LNCAP (cell line): ENCODE measurements at regions not wholly inside any gene's neighbourhood (a gene's known extent, or its start where the extent isn't known, plus 50 kb on each side); places are given as distances from the start of the nearest gene placed in this dataset.

Source experiments
- TF ChIP-seq, protein P1 (sequence below): fragments of 450-650 bp; IDR thresholded peaks from 2 replicates; pipeline ENCODE4 v1.5.1; 2017; ENCODE audit warnings: mild to moderate bottlenecking

- TF ChIP-seq, protein P1, sequence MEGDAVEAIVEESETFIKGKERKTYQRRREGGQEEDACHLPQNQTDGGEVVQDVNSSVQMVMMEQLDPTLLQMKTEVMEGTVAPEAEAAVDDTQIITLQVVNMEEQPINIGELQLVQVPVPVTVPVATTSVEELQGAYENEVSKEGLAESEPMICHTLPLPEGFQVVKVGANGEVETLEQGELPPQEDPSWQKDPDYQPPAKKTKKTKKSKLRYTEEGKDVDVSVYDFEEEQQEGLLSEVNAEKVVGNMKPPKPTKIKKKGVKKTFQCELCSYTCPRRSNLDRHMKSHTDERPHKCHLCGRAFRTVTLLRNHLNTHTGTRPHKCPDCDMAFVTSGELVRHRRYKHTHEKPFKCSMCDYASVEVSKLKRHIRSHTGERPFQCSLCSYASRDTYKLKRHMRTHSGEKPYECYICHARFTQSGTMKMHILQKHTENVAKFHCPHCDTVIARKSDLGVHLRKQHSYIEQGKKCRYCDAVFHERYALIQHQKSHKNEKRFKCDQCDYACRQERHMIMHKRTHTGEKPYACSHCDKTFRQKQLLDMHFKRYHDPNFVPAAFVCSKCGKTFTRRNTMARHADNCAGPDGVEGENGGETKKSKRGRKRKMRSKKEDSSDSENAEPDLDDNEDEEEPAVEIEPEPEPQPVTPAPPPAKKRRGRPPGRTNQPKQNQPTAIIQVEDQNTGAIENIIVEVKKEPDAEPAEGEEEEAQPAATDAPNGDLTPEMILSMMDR, result no peak
These were observed 75.6 kb upstream of the OSBPL11 start for GRCh38 chr3:125670945-125671344.

GRCh38 chr3:125671461-125672243, 76.4 kb upstream of the OSBPL11 start:
- TF ChIP-seq, protein P1, result no peak

DNA sequence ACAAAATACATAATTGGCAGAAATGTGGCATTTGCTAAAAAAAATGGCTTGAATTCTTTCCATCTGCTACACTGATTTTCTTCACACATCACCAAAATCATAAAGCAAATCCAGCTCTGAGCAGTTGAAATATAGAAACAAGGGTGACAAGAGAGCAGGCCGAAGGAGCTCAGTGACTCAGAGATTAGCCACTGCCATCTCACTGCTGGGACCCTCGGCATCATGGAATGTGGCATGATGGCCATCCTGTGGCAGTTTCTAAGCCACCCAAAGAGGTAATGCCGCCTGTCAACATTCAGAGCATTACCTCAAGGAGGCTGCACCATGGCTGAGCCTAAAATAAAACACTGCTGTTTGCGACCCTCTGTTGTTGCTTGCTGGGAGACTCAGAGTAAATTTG, 80.5 kb upstream of the OSBPL11 start:
- TF ChIP-seq, protein P1, result no peak

GRCh38 chr3:125679258-125679657, 84.0 kb upstream of the OSBPL11 start:
- TF ChIP-seq, protein P1, result no peak

DNA sequence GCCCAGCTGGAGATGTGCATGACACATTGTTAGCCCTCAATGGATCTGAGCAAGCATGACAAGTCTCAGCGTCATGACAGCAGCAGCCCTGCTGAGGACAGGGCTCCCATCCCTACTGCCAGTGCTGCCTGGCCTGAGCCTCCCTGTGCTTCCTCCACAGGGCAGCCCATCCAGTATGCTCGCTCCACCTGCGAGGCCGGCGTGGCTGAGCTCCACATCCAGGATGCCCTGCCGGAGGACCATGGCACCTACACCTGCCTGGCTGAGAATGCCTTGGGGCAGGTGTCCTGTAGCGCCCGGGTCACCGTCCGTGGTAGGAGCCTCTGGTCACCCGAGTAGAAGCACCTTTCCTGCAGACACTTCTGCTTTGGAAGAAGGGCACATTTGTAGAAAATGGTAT, 85.8 kb upstream of the OSBPL11 start:
- TF ChIP-seq, protein P1, result no peak

DNA sequence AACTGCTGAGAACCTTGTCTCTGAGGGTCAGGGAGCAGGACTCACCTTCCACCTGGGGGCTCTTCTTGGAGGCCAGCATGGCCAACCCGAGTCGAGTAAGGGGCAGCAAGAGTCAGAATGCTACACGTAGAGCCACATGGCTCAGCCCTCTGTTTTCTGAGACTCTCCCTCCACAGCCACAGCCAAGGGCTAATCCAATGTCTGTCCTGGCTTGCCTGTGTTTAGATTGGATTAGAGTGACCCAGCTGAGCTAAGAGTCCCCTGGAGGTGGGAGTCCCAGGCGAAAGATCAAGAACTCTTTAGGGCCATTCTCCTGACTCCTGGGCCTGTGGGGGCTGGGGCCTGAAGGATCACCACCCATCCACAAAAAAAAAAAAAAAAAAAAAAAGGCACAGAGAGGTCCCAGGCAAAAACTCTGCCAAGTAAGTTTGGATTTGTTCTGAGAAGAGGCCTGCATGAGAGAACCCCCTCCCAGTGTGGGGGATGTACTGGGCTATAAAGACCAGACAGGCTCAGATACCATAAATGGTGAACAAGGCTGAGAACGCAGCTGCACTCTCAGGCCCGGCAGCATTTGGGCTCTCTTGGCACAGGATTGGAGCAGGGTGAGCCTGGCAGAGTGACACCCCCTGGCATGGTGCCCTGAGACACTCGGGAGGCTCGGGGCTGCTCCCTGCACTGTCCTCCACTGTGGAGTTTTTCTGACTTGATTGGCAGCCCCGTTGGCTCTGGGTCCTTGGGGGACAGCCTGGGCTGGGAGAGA, 88.0 kb upstream of the OSBPL11 start:
- TF ChIP-seq, protein P1, result no peak

DNA sequence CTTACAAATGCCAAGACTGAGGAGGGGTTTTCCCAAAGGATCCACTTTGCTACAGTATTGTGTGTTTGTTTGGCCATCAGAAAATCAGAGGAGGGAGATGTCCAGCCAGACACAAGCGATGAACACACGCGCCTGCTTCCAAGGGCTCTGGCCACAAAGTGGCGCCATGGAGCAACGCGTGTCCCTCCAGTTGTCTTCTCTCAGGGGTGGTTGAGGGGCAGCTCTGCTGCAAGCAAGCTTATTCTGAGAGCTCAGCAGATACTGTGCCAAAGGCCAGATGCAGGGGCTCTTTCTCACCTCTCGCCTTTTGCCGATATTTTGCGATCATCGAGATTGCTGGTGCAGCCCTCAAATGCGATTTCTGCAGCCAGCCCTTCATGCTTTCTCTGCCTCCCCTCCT, 88.9 kb upstream of the OSBPL11 start:
- TF ChIP-seq, protein P1, result no peak
